ENCODE measurements at regions not wholly inside any gene's neighbourhood (a gene's known extent, or its start where the extent isn't known, plus 50 kb on each side); places are given as distances from the start of the nearest gene placed in this dataset.

- no peaks in the 10 kb centered on the region for H3K4me1 ChIP-seq
- TF ChIP-seq CTCF (IDR thresholded peaks at IDR 0.05) (no peak), POLR2A (IDR thresholded peaks at IDR 0.05) (no peak)
- intact Hi-C loops (cut with DNase I; ENCODE audit: low total_unique reads), result no loop called here
- DNase-seq, result no peak
- no peak overlapping the region for H3K27ac ChIP-seq
- H3K4me3 ChIP-seq, result no peak overlapping the region
- H3K27me3 ChIP-seq, result no peaks in the 10 kb centered on the region
- H3K9me3 ChIP-seq, result no peaks in the 10 kb centered on the region
- H3K36me3 ChIP-seq (ENCODE audit: low read depth, missing control alignments), result no peaks in the 10 kb centered on the region
- WGBS, 2 donors, result 67 to 74% methylated on average over 2 of the region's 2 CpGs
Measured at GRCh38 chr7:54955296-54955695, 63.5 kb upstream of the EGFR start.

- Histone ChIP-seq H3K4me1 (no peaks in the 10 kb centered on the region), H3K36me3 (ENCODE audit: low read depth, missing control alignments) (no peaks in the 10 kb centered on the region), H3K9me3 (no peaks in the 10 kb centered on the region), H3K27me3 (no peaks in the 10 kb centered on the region), H3K27ac (no peak overlapping the region), H3K4me3 (no peak overlapping the region)
- no peak for DNase-seq
- WGBS, 2 donors, result 87% methylated on average over 4 to 8 of the region's 8 CpGs
- intact Hi-C loops (cut with DNase I; ENCODE audit: low total_unique reads), result no loop called here
- no peak for TF ChIP-seq CTCF (IDR thresholded peaks at IDR 0.05)
- TF ChIP-seq POLR2A (IDR thresholded peaks at IDR 0.05), result no peak
Measured at GRCh38 chr7:54955696-54956420, 63.0 kb upstream of the EGFR start.

GRCh38 chr7:54956865-54957264, 62.0 kb upstream of the EGFR start:
- TF ChIP-seq CTCF (IDR thresholded peaks at IDR 0.05), result no peak
- no peak for TF ChIP-seq POLR2A (IDR thresholded peaks at IDR 0.05)
- H3K27ac ChIP-seq, result no peak overlapping the region
- H3K27me3 ChIP-seq, result no peaks in the 10 kb centered on the region
- intact Hi-C loops (cut with DNase I; ENCODE audit: low total_unique reads), result no loop called here
- H3K4me3 ChIP-seq, result no peak overlapping the region
- no peak for DNase-seq
- no peaks in the 10 kb centered on the region for H3K9me3 ChIP-seq
- 89 to 91% methylated on average over 13 of the region's 13 CpGs for WGBS, 2 donors
- no peaks in the 10 kb centered on the region for H3K36me3 ChIP-seq (ENCODE audit: low read depth, missing control alignments)
- H3K4me1 ChIP-seq, result no peaks in the 10 kb centered on the region

GRCh38 chr7:54960517-54960916, 58.3 kb upstream of the EGFR start:
- Histone ChIP-seq H3K27me3 (no peaks in the 10 kb centered on the region), H3K36me3 (ENCODE audit: low read depth, missing control alignments) (no peaks in the 10 kb centered on the region), H3K4me3 (no peak overlapping the region), H3K9me3 (no peaks in the 10 kb centered on the region), H3K4me1 (no peaks in the 10 kb centered on the region), H3K27ac (no peak overlapping the region)
- WGBS, 2 donors, result 74 to 88% methylated on average over 3 of the region's 3 CpGs
- no peak for DNase-seq
- TF ChIP-seq POLR2A (IDR thresholded peaks at IDR 0.05) (no peak), CTCF (IDR thresholded peaks at IDR 0.05) (no peak)
- intact Hi-C loops (cut with DNase I; ENCODE audit: low total_unique reads), result no loop called here

- TF ChIP-seq CTCF (IDR thresholded peaks at IDR 0.05), result no peak
- intact Hi-C loops (cut with DNase I; ENCODE audit: low total_unique reads), result no loop called here
- Histone ChIP-seq H3K27me3 (no peaks in the 10 kb centered on the region), H3K4me1 (no peaks in the 10 kb centered on the region), H3K4me3 (no peak overlapping the region), H3K9me3 (no peaks in the 10 kb centered on the region), H3K36me3 (ENCODE audit: low read depth, missing control alignments) (no peaks in the 10 kb centered on the region), H3K27ac (no peak overlapping the region)
- DNase-seq, result no peak
- WGBS, 2 donors, result 78 to 84% methylated on average over 6 of the region's 6 CpGs
Measured at GRCh38 chr7:54961391-54961790, 57.4 kb upstream of the EGFR start.
